ENCODE measurements at regions not wholly inside any gene's neighbourhood (a gene's known extent, or its start where the extent isn't known, plus 50 kb on each side); places are given as distances from the start of the nearest gene placed in this dataset.

DNA sequence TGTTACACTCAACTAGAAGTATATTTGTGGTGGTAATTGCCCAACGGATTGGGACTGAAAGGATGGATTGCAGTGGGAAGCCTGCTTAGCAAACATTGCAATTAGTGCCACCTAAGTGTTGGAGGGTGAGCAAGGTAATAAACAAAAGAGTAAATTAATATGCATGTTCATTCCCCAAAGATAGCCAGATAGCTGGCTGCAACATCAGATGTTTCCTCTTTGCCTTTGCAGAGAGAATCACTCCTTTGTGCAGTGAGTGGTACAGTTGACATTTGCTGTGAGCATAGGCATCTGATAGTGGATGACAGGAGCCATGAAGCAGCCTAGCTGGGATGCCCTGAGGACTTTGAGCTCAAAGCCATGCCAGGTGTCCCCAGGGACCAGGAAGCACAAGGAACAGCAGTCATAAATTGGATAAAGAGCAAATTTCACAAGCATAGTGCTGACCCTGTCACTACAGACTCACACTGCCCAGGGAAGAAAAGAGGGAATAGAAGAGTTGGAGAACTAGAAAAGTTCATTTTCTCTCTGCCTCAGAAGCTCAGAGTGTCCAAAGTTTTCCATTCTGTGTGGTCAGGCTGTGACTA lies 336.1 kb upstream of the SLC30A5 start:
- no peak overlapping the region for H3K9ac ChIP-seq (ENCODE audit: low read length)
- H3K27ac ChIP-seq (ENCODE audit: low read depth, low read length), result no peak overlapping the region
- no peaks in the 10 kb centered on the region for H3K4me1 ChIP-seq (ENCODE audit: control insufficient read depth, insufficient read depth, low read length)
- no peaks in the 10 kb centered on the region for H3K36me3 ChIP-seq (ENCODE audit: control insufficient read depth, insufficient read depth, low read length)
- no peaks in the 10 kb centered on the region for H3K9me3 ChIP-seq (ENCODE audit: control insufficient read depth, insufficient read depth, low read depth, low read length)
- no peaks in the 10 kb centered on the region for H3K27me3 ChIP-seq (ENCODE audit: control insufficient read depth, insufficient read depth, low read length)
- no peak overlapping the region for H3K4me3 ChIP-seq (ENCODE audit: low read depth, low read length)

DNA sequence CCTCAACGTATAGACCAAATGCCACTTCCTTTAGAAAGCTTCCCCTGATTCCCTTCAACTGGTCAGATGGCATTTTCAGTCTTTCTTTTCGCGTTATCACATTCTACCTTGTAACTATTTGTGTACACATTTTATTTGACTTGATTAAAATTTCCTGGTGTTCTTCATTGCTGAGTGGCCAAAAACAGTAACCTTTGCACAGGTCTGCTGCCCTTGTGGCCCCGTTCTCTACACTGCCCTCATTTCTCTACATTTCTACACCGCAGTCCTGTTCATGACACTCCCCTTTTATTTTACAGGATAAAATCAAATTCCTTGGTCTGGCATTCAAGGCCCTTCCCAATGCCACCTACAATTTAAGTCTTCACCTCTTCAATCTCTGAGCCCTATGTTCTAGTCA lies 334.2 kb upstream of the SLC30A5 start:
- Histone ChIP-seq H3K27ac (ENCODE audit: low read depth, low read length) (no peak overlapping the region), H3K9ac (ENCODE audit: low read length) (no peak overlapping the region), H3K4me3 (ENCODE audit: low read depth, low read length) (no peak overlapping the region), H3K36me3 (ENCODE audit: control insufficient read depth, insufficient read depth, low read length) (no peaks in the 10 kb centered on the region), H3K4me1 (ENCODE audit: control insufficient read depth, insufficient read depth, low read length) (no peaks in the 10 kb centered on the region), H3K9me3 (ENCODE audit: control insufficient read depth, insufficient read depth, low read depth, low read length) (no peaks in the 10 kb centered on the region), H3K27me3 (ENCODE audit: control insufficient read depth, insufficient read depth, low read length) (no peaks in the 10 kb centered on the region)

DNA sequence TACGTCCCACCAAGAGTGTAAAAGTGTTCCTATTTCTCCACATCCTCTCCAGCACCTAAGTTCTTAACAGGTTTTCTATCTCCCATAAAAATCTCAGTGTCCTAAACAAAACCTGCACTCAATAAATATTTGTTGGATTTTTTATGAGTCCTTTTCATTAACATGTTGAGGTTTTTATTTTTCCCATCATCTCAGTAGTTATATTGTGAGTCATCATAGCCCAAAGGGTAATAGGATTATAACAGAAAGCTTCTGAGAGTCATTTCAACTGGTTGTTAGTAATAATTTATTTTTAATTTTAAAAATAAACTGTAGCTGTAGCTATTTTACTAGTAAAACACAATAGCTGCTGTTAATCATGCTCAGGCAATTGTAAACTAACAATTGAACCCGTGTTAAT lies 331.6 kb upstream of the SLC30A5 start:
- no peak overlapping the region for H3K9ac ChIP-seq (ENCODE audit: low read length)
- H3K4me1 ChIP-seq (ENCODE audit: control insufficient read depth, insufficient read depth, low read length), result no peaks in the 10 kb centered on the region
- no peaks in the 10 kb centered on the region for H3K9me3 ChIP-seq (ENCODE audit: control insufficient read depth, insufficient read depth, low read depth, low read length)
- H3K36me3 ChIP-seq (ENCODE audit: control insufficient read depth, insufficient read depth, low read length), result no peaks in the 10 kb centered on the region
- H3K27ac ChIP-seq (ENCODE audit: low read depth, low read length), result no peak overlapping the region
- H3K27me3 ChIP-seq (ENCODE audit: control insufficient read depth, insufficient read depth, low read length), result no peaks in the 10 kb centered on the region
- H3K4me3 ChIP-seq (ENCODE audit: low read depth, low read length), result no peak overlapping the region

DNA sequence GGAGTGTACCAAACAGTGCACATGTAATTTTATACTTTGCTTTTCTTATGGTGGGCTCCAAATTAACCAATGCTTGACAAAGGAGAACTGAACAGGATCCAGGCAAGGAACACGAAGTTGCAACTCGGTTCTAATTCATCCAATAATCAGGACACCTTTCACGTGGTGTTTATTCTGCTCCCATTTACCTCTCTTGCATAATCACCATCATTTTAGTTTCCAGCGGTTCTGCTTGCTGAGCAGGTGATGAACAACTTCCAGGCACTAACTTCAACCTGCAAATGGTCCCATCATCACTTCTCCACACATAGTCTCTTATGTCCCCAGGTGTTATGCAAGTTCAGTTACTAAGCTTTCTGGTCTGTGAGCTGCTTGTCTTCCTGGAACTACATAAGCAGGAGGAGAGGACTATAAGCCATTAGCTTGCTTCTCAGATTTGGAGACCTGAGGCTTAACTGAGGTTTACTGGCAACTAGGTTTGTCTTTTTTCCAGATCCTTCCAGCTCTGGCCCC lies 326.8 kb upstream of the SLC30A5 start:
- Histone ChIP-seq H3K9me3 (ENCODE audit: control insufficient read depth, insufficient read depth, low read depth, low read length) (no peaks in the 10 kb centered on the region), H3K27me3 (ENCODE audit: control insufficient read depth, insufficient read depth, low read length) (no peaks in the 10 kb centered on the region), H3K4me1 (ENCODE audit: control insufficient read depth, insufficient read depth, low read length) (no peaks in the 10 kb centered on the region), H3K27ac (ENCODE audit: low read depth, low read length) (no peak overlapping the region), H3K36me3 (ENCODE audit: control insufficient read depth, insufficient read depth, low read length) (no peaks in the 10 kb centered on the region), H3K9ac (ENCODE audit: low read length) (no peak overlapping the region), H3K4me3 (ENCODE audit: low read depth, low read length) (no peak overlapping the region)

DNA sequence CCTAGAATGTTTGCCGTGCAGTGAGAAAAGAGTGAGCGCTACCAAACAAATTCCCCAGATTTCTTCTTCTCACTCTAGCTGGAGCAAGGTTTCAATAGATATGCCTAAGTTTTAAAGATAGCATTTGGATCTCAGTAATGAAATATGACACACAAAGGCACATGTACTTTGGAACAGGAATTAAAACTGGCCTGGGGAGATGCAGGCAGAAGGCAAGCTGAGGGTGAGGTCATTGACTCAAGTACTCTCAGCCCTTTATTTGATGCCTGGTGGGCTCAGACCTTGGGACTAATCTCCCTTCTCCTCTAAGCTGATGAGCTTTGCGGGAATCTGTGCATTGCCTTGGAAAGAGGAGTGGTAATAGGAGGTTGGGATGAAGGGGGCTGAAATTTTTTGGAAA lies 323.3 kb upstream of the SLC30A5 start:
- Histone ChIP-seq H3K4me3 (ENCODE audit: low read depth, low read length) (no peak overlapping the region), H3K4me1 (ENCODE audit: control insufficient read depth, insufficient read depth, low read length) (no peaks in the 10 kb centered on the region), H3K9me3 (ENCODE audit: control insufficient read depth, insufficient read depth, low read depth, low read length) (no peaks in the 10 kb centered on the region), H3K9ac (ENCODE audit: low read length) (no peak overlapping the region), H3K27ac (ENCODE audit: low read depth, low read length) (no peak overlapping the region), H3K27me3 (ENCODE audit: control insufficient read depth, insufficient read depth, low read length) (no peaks in the 10 kb centered on the region), H3K36me3 (ENCODE audit: control insufficient read depth, insufficient read depth, low read length) (no peaks in the 10 kb centered on the region)

DNA sequence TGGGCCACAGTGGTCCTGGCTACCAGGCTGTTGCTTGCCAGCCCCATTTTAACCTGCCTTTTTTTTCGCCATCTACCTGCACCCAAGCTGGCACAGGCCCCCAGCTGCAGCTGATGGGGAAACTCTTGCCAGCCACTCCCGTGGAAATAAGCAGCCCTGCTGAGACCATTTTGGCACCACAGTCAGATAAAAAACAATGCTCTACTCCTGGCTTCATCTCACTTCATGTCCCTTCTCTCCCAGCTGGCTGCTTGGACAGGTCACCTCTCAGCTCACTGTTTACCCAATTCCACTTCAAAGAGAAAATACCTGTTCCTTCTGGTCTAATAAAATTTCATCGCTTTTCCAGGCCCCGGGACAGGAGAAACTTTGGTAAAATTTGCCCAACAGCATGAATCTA lies 322.6 kb upstream of the SLC30A5 start:
- Histone ChIP-seq H3K9ac (ENCODE audit: low read length) (no peak overlapping the region), H3K4me3 (ENCODE audit: low read depth, low read length) (no peak overlapping the region), H3K4me1 (ENCODE audit: control insufficient read depth, insufficient read depth, low read length) (no peaks in the 10 kb centered on the region)

DNA sequence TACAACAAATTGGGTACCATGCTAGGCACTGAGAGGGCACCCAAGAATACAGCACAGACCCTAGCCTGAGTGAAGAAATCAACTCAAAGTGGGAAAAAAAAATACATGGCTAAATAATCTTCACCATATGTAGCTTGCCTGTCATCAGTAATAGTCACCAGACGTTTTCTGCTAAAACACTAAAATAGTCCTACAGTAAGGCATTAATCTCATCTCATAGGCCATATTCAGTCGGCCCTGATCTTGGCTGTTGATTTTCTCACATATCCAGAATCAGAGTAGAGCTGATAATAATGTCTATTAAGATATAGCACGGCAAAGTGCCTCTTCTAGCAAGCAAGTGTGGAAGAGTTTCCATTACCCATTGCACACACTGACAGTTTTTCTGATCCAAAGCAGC lies 322.1 kb upstream of the SLC30A5 start:
- H3K9me3 ChIP-seq (ENCODE audit: control insufficient read depth, insufficient read depth, low read depth, low read length), result no peaks in the 10 kb centered on the region
- no peak overlapping the region for H3K27ac ChIP-seq (ENCODE audit: low read depth, low read length)
- no peaks in the 10 kb centered on the region for H3K4me1 ChIP-seq (ENCODE audit: control insufficient read depth, insufficient read depth, low read length)
- H3K36me3 ChIP-seq (ENCODE audit: control insufficient read depth, insufficient read depth, low read length), result no peaks in the 10 kb centered on the region
- no peak overlapping the region for H3K4me3 ChIP-seq (ENCODE audit: low read depth, low read length)
- no peaks in the 10 kb centered on the region for H3K27me3 ChIP-seq (ENCODE audit: control insufficient read depth, insufficient read depth, low read length)
- no peak overlapping the region for H3K9ac ChIP-seq (ENCODE audit: low read length)

More for the DNA sequence above, 322.6 kb upstream of the SLC30A5 start:
- Histone ChIP-seq H3K27ac (ENCODE audit: low read depth, low read length) (no peak overlapping the region), H3K27me3 (ENCODE audit: control insufficient read depth, insufficient read depth, low read length) (no peaks in the 10 kb centered on the region), H3K36me3 (ENCODE audit: control insufficient read depth, insufficient read depth, low read length) (no peaks in the 10 kb centered on the region), H3K9me3 (ENCODE audit: control insufficient read depth, insufficient read depth, low read depth, low read length) (no peaks in the 10 kb centered on the region)

DNA sequence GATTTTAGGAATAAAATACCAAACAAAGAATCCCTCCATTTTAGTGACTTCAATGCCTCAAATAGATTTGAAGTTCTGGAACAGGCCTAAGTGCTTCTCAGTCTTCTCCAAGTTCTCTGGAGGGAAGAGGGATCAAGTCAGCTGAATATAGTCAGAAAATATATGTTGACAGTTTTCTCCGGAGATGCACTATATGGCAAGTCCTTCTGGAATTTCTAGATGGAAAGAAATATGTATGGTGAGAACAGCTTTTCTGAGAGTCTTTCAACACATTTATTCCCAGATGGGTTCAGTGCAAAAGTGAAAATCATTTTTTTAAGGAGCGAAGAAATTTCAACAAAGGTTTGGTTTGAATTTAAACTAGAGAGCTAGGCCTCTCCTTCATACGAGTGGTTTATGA lies 317.4 kb upstream of the SLC30A5 start:
- Histone ChIP-seq H3K9ac (ENCODE audit: low read length) (no peak overlapping the region), H3K36me3 (ENCODE audit: control insufficient read depth, insufficient read depth, low read length) (no peaks in the 10 kb centered on the region), H3K9me3 (ENCODE audit: control insufficient read depth, insufficient read depth, low read depth, low read length) (no peaks in the 10 kb centered on the region), H3K27ac (ENCODE audit: low read depth, low read length) (no peak overlapping the region), H3K4me3 (ENCODE audit: low read depth, low read length) (no peak overlapping the region), H3K27me3 (ENCODE audit: control insufficient read depth, insufficient read depth, low read length) (no peaks in the 10 kb centered on the region), H3K4me1 (ENCODE audit: control insufficient read depth, insufficient read depth, low read length) (no peaks in the 10 kb centered on the region)

DNA sequence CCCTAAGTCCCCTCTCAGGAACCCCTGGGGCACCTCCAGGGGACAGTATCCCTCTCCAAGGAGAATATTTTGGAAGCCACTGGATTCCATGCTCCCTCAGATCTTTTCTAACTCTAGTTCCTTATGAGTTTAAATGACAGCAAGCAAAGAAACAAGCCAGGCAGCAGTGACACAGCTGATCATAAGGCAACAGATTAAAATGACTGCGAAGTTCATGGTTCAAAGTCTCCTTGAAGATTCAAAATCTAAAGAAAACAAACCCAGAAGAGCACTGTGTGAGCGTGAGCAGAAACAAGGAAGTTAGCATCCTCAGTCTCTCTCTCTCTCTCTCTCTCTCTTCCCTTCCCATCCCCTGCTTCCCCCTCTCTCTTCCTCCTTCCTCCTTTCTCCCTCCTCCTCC lies 316.7 kb upstream of the SLC30A5 start:
- Histone ChIP-seq H3K9me3 (ENCODE audit: control insufficient read depth, insufficient read depth, low read depth, low read length) (no peaks in the 10 kb centered on the region), H3K27me3 (ENCODE audit: control insufficient read depth, insufficient read depth, low read length) (no peaks in the 10 kb centered on the region), H3K4me3 (ENCODE audit: low read depth, low read length) (no peak overlapping the region), H3K36me3 (ENCODE audit: control insufficient read depth, insufficient read depth, low read length) (no peaks in the 10 kb centered on the region), H3K9ac (ENCODE audit: low read length) (no peak overlapping the region), H3K27ac (ENCODE audit: low read depth, low read length) (no peak overlapping the region), H3K4me1 (ENCODE audit: control insufficient read depth, insufficient read depth, low read length) (no peaks in the 10 kb centered on the region)

DNA sequence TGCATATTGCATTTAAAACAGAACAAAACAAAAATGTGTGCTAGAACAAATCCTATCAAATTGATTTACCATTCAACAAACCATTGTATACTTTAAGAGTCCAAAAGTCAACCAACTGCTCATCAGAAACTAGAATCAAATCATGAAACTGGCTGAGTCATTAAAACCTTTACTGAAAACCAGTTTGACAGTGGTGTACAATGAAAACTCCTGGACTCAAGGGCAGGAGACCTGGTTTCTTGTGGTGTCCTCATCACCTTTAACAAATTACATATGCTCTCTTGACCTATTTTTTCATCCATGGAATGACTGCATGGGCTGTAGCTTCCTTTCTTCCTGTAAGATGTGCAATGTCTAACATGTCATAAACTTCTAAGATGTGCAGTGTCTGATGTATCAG lies 315.3 kb upstream of the SLC30A5 start:
- Histone ChIP-seq H3K9ac (ENCODE audit: low read length) (no peak overlapping the region), H3K4me1 (ENCODE audit: control insufficient read depth, insufficient read depth, low read length) (no peaks in the 10 kb centered on the region), H3K4me3 (ENCODE audit: low read depth, low read length) (no peak overlapping the region), H3K9me3 (ENCODE audit: control insufficient read depth, insufficient read depth, low read depth, low read length) (no peaks in the 10 kb centered on the region), H3K36me3 (ENCODE audit: control insufficient read depth, insufficient read depth, low read length) (no peaks in the 10 kb centered on the region), H3K27ac (ENCODE audit: low read depth, low read length) (no peak overlapping the region), H3K27me3 (ENCODE audit: control insufficient read depth, insufficient read depth, low read length) (no peaks in the 10 kb centered on the region)

DNA sequence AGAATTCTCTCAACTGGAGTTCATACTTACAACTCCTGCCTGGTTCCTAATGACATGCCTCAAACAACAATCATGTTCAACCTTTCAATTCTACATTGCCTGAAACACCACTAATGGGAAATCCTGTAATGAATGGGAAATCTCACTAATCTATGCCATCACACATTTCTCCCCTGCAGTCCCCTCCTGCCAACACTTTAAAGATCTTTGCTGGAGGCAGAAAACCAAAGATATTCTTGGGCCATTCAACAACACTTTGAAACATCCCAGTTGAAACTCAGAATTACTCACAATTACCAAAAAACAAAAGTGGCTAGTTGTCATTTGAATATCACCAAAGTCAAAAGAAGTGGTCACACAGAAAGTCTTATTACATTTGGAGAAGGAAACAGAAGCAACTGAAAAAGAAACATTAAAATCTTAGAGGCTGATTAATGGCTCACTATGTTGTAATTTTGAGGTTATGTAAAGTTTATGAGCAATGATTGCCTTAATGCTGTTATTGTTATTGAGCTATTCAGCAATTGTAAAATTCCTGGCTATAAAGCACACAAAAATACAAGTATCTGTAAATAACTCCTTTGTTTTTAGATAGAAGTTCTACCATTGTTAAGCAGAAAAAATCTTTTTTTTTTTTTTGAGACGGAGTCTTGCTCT lies 313.4 kb upstream of the SLC30A5 start:
- Histone ChIP-seq H3K4me3 (ENCODE audit: low read depth, low read length) (no peak overlapping the region), H3K4me1 (ENCODE audit: control insufficient read depth, insufficient read depth, low read length) (no peaks in the 10 kb centered on the region), H3K36me3 (ENCODE audit: control insufficient read depth, insufficient read depth, low read length) (no peaks in the 10 kb centered on the region), H3K9ac (ENCODE audit: low read length) (no peak overlapping the region), H3K27ac (ENCODE audit: low read depth, low read length) (no peak overlapping the region), H3K27me3 (ENCODE audit: control insufficient read depth, insufficient read depth, low read length) (no peaks in the 10 kb centered on the region), H3K9me3 (ENCODE audit: control insufficient read depth, insufficient read depth, low read depth, low read length) (peaks cover 3% of the 10 kb centered on the region; the same call in 1 of the 2 replicates)
